ENCODE measurements at regions not wholly inside any gene's neighbourhood (a gene's known extent, or its start where the extent isn't known, plus 50 kb on each side); places are given as distances from the start of the nearest gene placed in this dataset.

- Histone ChIP-seq H3K27ac (no peak overlapping the region), H2AFZ (no peak overlapping the region), H3K27me3 (replicated peaks; ENCODE audit: insufficient read depth) (no peaks in the 10 kb centered on the region; the same call in 1 of the 2 replicates), H3K36me3 (ENCODE audit: low read depth) (no peaks in the 10 kb centered on the region), H4K20me1 (ENCODE audit: insufficient read depth) (no peaks in the 10 kb centered on the region), H3K79me2 (ENCODE audit: insufficient read depth) (no peaks in the 10 kb centered on the region), H3K4me2 (ENCODE audit: unreplicated experiment) (no peak overlapping the region), H3K9me3 (ENCODE audit: low read depth) (no peaks in the 10 kb centered on the region), H3K4me1 (ENCODE audit: insufficient read depth) (no peaks in the 10 kb centered on the region), H3K9ac (no peak overlapping the region), H3K9me2 (ENCODE audit: insufficient read depth) (no peaks in the 10 kb centered on the region), H3K4me3 (no peak overlapping the region), H3F3A (ENCODE audit: insufficient read depth) (no peaks in the 10 kb centered on the region)
- WGBS, 2 experiments (ENCODE audit: low coverage in 1 of 2, low lambda C conversion rate in 2 of 2, missing lambda C conversion rate in 2 of 2): 35 to 50% methylated on average over 3 of the region's 3 CpGs
- in situ Hi-C loops (cut with MboI): no loop called here
- no peak for DNase-seq
- TF ChIP-seq EZH2phosphoT487 (IDR thresholded peaks at IDR 0.05; ENCODE audit: insufficient read depth, low read depth) (no peak), EZH2 (IDR thresholded peaks at IDR 0.05; ENCODE audit: insufficient read depth, poor library complexity, severe bottlenecking) (no peak)
These were observed 95.0 kb upstream of the ZNF521 start for GRCh38 chr18:25446972-25447371.

DNA sequence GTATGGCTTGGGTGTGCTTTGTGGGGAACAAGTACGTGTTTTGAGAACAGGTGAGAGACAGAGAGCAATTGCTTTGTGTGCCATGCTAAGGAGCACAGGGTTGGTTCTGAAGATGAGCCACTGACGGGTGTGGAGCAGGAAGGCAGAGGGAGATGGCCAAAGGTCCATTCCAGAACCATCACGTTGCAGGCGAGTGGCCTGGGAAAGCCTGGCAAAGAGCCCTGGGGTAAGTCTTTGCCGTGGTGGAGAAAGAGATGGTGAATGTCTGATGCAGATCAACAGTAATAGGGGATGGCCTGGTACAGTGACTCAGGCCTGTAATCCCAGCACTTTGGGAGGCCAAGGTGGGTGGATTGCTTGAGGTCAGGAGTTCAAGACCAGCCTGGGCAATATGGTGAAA, 93.5 kb upstream of the ZNF521 start:
- Histone ChIP-seq H2AFZ (no peak overlapping the region), H3K9me3 (ENCODE audit: low read depth) (no peaks in the 10 kb centered on the region), H3K9me2 (ENCODE audit: insufficient read depth) (no peaks in the 10 kb centered on the region), H3K27me3 (replicated peaks; ENCODE audit: insufficient read depth) (no peaks in the 10 kb centered on the region; the same call in 1 of the 2 replicates), H3K27ac (no peak overlapping the region), H3K4me3 (no peak overlapping the region), H4K20me1 (ENCODE audit: insufficient read depth) (no peaks in the 10 kb centered on the region), H3K9ac (no peak overlapping the region), H3K79me2 (ENCODE audit: insufficient read depth) (no peaks in the 10 kb centered on the region), H3K36me3 (ENCODE audit: low read depth) (no peaks in the 10 kb centered on the region), H3K4me1 (ENCODE audit: insufficient read depth) (no peaks in the 10 kb centered on the region), H3F3A (ENCODE audit: insufficient read depth) (no peaks in the 10 kb centered on the region), H3K4me2 (ENCODE audit: unreplicated experiment) (no peak overlapping the region)
- no peak for DNase-seq
- WGBS, 2 experiments (ENCODE audit: low coverage in 1 of 2, low lambda C conversion rate in 2 of 2, missing lambda C conversion rate in 2 of 2): 75 to 76% methylated on average over 5 of the region's 5 CpGs
- no peak for TF ChIP-seq EZH2phosphoT487 (IDR thresholded peaks at IDR 0.05; ENCODE audit: insufficient read depth, low read depth)
- TF ChIP-seq EZH2 (IDR thresholded peaks at IDR 0.05; ENCODE audit: insufficient read depth, poor library complexity, severe bottlenecking): no peak
- in situ Hi-C loops (cut with MboI): no loop called here

GRCh38 chr18:25443776-25444175, 91.8 kb upstream of the ZNF521 start:
- Histone ChIP-seq H3K9me3 (ENCODE audit: low read depth) (no peaks in the 10 kb centered on the region), H3K36me3 (ENCODE audit: low read depth) (no peaks in the 10 kb centered on the region), H3F3A (ENCODE audit: insufficient read depth) (no peaks in the 10 kb centered on the region), H2AFZ (no peak overlapping the region), H3K79me2 (ENCODE audit: insufficient read depth) (no peaks in the 10 kb centered on the region), H3K27ac (no peak overlapping the region), H4K20me1 (ENCODE audit: insufficient read depth) (no peaks in the 10 kb centered on the region), H3K9ac (no peak overlapping the region), H3K9me2 (ENCODE audit: insufficient read depth) (no peaks in the 10 kb centered on the region), H3K27me3 (replicated peaks; ENCODE audit: insufficient read depth) (no peaks in the 10 kb centered on the region; the same call in 1 of the 2 replicates), H3K4me3 (no peak overlapping the region), H3K4me1 (ENCODE audit: insufficient read depth) (no peaks in the 10 kb centered on the region), H3K4me2 (ENCODE audit: unreplicated experiment) (no peak overlapping the region)
- TF ChIP-seq EZH2phosphoT487 (IDR thresholded peaks at IDR 0.05; ENCODE audit: insufficient read depth, low read depth) (no peak), EZH2 (IDR thresholded peaks at IDR 0.05; ENCODE audit: insufficient read depth, poor library complexity, severe bottlenecking) (no peak)
- in situ Hi-C loops (cut with MboI): no loop called here
- no peak for DNase-seq

GRCh38 chr18:25435149-25435782, 83.3 kb upstream of the ZNF521 start:
- Histone ChIP-seq H2AFZ (no peak overlapping the region), H3K79me2 (ENCODE audit: insufficient read depth) (no peaks in the 10 kb centered on the region), H3K36me3 (ENCODE audit: low read depth) (no peaks in the 10 kb centered on the region), H3K9me2 (ENCODE audit: insufficient read depth) (no peaks in the 10 kb centered on the region), H4K20me1 (ENCODE audit: insufficient read depth) (no peaks in the 10 kb centered on the region), H3K4me2 (ENCODE audit: unreplicated experiment) (no peak overlapping the region), H3K9me3 (ENCODE audit: low read depth) (no peaks in the 10 kb centered on the region), H3K27ac (no peak overlapping the region), H3K4me3 (no peak overlapping the region), H3F3A (ENCODE audit: insufficient read depth) (no peaks in the 10 kb centered on the region), H3K4me1 (ENCODE audit: insufficient read depth) (no peaks in the 10 kb centered on the region), H3K27me3 (replicated peaks; ENCODE audit: insufficient read depth) (no peaks in the 10 kb centered on the region), H3K9ac (no peak overlapping the region)
- no peak for DNase-seq
- no peak for TF ChIP-seq EZH2phosphoT487 (IDR thresholded peaks at IDR 0.05; ENCODE audit: insufficient read depth, low read depth)
- no peak for TF ChIP-seq EZH2 (IDR thresholded peaks at IDR 0.05; ENCODE audit: insufficient read depth, poor library complexity, severe bottlenecking)
- 83 to 93% methylated on average over 3 of the region's 3 CpGs for WGBS, 2 experiments (ENCODE audit: low coverage in 1 of 2, low lambda C conversion rate in 2 of 2, missing lambda C conversion rate in 2 of 2)
- in situ Hi-C loops (cut with MboI): no loop called here

GRCh38 chr18:25434745-25435144, 82.8 kb upstream of the ZNF521 start:
- TF ChIP-seq EZH2 (IDR thresholded peaks at IDR 0.05; ENCODE audit: insufficient read depth, poor library complexity, severe bottlenecking) (no peak), EZH2phosphoT487 (IDR thresholded peaks at IDR 0.05; ENCODE audit: insufficient read depth, low read depth) (no peak)
- H2AFZ ChIP-seq: no peak overlapping the region
- in situ Hi-C loops (cut with MboI): no loop called here
- no peak overlapping the region for H3K4me3 ChIP-seq
- no peak for DNase-seq
- no peaks in the 10 kb centered on the region for H3F3A ChIP-seq (ENCODE audit: insufficient read depth)
- H3K79me2 ChIP-seq (ENCODE audit: insufficient read depth): no peaks in the 10 kb centered on the region
- no peaks in the 10 kb centered on the region for H3K9me3 ChIP-seq (ENCODE audit: low read depth)
- H3K9me2 ChIP-seq (ENCODE audit: insufficient read depth): no peaks in the 10 kb centered on the region
- 54 to 79% methylated on average over 2 of the region's 2 CpGs for WGBS, 2 experiments (ENCODE audit: low coverage in 1 of 2, low lambda C conversion rate in 2 of 2, missing lambda C conversion rate in 2 of 2)
- H4K20me1 ChIP-seq (ENCODE audit: insufficient read depth): no peaks in the 10 kb centered on the region
- H3K4me2 ChIP-seq (ENCODE audit: unreplicated experiment): no peak overlapping the region
- H3K4me1 ChIP-seq (ENCODE audit: insufficient read depth): no peaks in the 10 kb centered on the region
- no peak overlapping the region for H3K27ac ChIP-seq
- H3K36me3 ChIP-seq (ENCODE audit: low read depth): no peaks in the 10 kb centered on the region
- no peak overlapping the region for H3K9ac ChIP-seq
- no peaks in the 10 kb centered on the region for H3K27me3 ChIP-seq (replicated peaks; ENCODE audit: insufficient read depth)

Data from GM23248 (cell line).